Activated CD4-positive, alpha-beta T cell treated with anti-CD3 and anti-CD28 coated beads, Interleukin-2, amount 50 U/mL, for 24 hours (primary cell): ENCODE measurements at regions not wholly inside any gene's neighbourhood (a gene's known extent, or its start where the extent isn't known, plus 50 kb on each side); places are given as distances from the start of the nearest gene placed in this dataset.

Source experiments
- DNase-seq, 2 donors: peaks; one replicate each; pipeline ENCODE4 v3.0.0-alpha.2; 2020; ENCODE audit warnings: low read depth in 1 of 2, low spot score in 1 of 2

DNA sequence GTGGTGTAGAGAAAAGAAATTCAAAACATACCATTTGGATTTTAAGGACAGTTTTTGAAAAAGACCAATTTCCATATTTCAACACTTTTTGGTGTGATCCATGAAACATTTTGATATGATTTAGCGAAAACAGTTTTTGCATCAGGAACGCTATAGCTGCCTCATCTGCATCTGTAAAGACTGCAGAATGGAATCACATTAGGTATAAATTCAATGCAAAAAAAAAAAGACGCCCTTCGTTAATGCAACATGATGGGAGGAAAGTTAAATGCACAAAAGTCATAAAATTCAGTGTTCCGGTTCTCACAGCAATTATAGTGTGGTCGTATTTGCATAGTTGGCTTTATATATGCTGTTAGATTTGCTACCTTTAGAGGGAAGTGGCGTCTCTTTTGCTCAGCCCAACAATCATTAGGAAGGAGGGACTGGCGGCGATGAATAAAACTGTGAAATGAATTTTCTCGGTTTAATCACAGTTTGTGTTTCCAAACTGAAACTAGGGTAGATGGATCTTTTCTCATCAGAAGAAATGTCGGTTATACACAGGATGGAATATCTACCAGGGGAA is 215.7 kb downstream of the TEX29 start:
- DNase-seq: no peak

DNA sequence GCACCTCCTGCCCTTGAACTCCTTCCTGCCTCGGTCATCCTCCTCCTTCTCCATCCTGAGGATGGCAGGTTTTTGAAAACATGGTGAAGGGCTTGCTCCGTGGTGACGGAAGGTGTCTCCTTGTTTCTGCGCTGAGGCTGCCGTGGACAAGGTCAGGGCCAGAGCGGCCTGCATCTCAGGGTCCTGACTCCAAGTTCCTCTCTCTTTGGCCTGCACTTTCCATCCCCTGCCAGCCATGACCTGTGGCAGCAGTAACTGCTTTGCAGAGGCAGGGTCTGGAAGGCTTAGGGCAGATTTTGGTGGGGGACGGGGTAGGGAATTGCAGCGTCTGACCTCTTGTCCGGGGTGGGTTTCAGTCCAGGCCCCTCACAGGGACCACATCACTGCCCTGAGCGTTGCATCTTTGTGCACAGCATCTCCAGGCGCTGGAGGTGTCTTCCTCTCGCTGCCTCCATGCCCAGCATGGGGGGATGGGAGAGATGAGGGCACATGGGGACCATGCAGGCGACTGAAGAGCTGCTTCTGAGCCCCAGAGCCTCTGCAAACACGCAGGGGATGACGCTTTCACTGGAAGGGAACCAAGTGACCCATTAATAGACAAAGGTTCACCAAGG is 216.8 kb downstream of the TEX29 start:
- no peak for DNase-seq

DNA sequence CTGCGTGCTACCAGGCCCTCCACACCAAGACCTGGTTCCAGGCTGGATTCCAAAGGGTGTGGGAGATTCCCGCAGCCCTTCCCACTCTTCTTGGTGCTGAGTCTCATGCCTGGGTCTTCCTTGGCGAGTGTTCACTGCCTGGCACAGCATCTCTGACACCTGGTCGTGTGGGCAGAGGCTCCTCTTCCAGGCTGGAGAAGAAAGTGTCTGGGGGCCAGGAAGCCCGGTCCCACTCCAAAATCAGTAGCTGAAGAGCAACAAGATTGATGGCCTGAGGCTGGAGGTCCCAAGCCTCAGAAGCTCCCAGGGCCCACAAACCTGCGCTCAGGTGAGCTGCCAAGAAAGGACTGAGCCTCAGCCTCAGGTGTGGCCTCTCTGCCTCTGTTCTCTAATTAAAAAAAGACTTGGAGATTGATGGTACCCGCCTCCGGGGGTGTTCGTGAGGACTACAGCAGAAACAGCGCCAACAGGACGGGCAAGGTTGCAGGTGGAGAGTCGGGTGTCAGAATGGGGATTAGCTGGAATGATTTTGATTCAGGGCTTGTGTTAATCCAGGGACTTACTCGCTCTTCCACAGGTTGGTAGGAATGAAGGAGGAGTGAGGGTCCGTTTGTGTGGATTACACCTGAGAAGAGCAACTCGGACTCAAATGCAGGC is 217.5 kb downstream of the TEX29 start:
- no peak for DNase-seq

DNA sequence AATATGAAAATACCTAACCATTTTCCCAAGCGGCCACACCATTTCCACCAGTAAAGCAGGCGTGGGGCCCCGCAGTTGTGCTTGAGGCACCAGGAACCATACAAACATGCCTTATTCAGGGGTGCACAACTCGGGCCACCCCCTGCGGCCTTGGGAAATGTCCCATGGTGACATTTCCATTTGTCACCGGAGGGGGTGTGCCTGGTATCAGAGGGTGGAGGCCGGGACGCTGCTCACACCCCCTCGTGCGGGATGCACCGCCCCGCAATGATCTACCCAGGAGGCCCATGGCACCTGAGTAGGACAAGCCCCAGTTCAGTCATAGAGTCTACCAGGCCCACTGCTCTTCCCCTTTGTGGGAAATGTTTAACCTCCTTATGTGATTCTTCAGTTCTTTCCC is 218.8 kb downstream of the TEX29 start:
- no peak for DNase-seq

DNA sequence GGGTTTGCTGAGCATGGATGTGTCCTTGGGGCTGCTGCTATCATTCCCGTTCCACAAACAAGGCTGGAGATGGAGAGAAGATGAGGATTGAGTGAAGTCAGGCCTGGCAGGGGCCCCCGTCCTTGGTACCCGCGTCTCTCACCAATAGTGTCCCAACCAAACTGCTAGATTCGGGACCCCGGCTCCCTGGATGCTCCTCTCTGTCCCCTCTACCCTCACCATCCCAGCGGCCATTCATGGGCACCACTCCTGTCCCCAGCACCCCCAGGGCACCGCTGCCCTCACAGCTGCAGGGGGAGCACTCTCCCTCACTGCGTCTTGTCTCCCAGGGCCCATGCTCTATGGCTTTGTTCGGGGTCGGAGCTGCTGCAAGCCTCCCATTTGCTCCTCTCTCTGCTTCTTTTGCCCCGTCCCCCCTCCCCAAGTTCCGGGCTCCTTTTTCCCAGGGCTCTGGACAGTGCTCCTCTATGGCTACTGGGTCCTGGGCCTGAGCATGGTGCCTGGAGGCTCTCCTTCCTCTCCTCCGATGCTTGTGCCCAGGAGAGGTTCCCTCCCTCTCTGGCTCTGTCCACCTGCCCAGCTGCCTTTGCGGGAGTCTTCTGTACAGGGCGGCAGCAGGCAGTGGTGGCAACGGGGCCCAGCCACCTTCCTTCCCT is 219.5 kb downstream of the TEX29 start:
- DNase-seq: no peak

DNA sequence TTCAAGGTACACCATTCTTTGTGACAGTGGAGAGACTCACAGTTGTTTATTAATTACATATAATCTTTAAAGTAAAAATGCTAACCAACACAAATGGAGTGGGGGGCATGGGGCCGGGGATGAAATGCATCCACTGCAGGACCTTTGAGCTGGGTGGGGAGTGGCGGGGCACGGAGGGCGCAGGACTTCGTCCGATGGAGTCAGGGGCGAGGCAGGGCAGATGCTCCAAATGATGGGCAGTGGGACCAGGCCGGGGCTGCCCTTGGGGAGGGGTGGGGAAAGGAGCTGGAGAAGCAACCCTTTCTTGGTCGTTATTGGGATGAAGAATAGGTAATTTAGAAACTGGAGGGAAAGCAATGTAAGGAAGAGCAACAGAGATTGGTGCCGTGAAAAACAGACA is 220.0 kb downstream of the TEX29 start:
- no peak for DNase-seq

DNA sequence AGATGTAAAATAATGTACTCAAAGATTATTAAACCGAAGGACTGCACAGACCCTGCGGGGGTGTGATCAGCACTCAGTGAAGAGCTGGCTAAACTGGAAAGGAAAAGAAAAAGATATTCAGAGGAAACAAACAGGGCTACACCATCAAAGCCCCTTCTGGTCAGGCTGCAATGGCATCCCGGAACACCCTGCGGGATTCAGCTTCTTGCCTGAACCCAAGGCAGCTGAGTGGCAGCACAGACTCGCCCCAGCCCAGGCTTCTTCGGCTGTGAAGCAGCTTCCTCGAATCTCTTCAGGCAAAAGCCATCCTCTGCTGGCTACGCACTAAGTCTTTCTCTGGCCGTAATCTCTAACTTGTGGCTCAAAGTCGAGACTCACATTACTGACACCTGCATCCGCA is 220.9 kb downstream of the TEX29 start:
- no peak for DNase-seq

DNA sequence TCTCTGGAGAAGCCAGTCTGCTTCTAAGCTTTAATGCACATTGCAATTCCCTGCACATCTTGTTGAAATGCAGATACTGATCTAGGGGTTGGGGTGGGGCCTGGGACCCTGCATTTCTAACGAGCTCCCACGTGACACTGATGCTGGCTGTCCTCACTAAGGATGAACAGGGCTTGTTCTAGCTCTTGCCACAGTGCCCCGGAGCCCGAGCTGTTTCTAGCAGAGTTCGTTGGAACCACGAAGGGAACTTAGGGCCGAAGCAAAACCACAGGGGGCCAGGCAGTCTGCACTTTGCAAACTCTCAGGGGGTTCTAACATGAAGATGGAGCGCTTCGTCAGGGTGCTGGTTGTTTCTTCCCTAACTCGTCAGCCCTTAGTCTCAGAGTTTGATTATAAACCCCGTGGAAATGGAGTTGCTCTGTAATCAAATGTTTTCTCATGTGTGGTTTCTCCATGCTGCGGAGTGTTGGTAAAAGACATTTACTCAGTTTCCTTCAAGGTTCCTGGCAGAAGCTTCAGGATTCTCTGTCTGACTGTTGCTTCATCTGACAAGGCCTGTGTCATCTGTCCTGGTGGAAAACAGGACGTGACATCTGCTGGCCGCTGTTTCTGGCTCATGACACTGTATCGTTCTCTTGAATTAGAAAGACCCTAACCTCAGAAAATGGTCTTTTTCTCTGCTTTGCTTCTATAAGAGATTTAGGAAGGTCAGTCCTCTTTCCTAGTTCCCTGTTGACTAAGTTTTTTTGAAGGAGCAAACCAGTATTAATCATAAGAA is 221.5 kb downstream of the TEX29 start:
- DNase-seq: no peak

DNA sequence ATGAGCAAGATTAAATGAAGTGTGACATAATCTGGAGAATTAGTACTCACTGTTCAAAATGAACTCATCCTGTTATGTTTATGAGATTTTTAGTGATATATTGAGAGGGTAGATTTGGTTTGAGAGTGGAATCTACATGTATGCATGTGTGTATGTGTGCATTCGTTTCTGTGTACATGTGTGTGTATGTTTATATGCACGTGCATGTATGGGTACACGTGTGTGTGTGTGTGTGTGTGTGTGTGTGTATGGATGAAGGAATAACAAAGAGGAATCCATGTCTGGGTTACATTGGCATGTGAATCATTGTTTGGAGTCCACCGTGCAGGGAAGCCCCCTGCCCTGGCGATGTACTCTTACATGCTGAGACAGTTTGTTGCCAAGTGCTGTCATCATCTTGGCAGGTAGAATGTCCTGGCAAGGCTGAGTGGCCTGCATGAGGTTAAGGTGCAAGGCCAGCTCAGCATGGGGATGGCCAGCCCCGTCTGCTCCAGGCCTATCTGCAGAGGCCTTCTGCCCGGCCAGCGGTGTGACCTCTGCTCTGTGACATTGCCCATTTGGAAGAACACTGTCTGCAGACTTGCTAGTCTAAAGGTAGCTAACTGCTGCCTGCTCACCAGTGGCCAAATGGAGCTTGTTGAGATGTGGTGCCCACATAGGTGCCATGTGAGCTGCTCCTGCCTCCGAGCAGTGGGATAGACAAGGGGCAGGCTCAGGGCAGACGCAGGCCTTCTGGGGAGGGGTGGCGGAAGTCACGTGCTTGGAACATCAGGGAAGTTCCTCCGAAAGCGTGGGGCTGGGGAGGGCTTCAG is 222.3 kb downstream of the TEX29 start:
- DNase-seq: no peak

DNA sequence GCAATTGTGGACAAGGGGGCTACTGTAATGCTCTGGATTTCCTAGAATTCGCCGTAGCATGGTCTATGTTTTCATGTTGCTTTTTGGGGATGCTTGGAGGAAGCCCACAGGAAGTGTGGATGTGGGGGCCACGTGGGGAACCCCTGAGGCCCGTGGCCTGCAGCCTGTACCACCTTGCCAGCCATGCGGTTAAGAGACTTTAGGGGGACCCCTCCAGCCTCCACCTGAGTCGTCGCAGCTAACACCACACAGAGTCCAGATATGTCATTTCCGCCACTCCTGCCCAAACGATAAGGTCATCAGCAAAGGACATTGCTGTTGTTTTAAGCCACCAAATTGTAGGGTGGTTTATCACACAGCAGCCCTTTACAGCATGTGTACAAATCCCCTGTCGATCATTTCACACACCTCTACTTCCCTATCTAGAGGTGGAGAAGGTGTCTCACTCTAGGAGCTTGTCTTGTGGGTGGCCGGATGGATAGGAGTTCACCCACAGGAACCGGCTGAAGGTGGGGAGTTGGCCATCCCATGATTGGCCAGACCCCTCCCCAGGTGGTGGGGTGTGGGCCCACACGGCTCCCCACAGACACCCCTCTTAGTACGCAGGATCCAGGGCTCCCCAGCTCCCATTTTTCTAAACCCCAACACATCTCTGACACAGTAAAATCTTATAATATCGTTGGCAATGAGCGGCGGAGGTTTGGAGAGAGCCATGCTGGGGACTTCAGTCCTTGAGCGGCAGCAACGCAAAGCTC is 226.7 kb downstream of the TEX29 start:
- DNase-seq: no peak

DNA sequence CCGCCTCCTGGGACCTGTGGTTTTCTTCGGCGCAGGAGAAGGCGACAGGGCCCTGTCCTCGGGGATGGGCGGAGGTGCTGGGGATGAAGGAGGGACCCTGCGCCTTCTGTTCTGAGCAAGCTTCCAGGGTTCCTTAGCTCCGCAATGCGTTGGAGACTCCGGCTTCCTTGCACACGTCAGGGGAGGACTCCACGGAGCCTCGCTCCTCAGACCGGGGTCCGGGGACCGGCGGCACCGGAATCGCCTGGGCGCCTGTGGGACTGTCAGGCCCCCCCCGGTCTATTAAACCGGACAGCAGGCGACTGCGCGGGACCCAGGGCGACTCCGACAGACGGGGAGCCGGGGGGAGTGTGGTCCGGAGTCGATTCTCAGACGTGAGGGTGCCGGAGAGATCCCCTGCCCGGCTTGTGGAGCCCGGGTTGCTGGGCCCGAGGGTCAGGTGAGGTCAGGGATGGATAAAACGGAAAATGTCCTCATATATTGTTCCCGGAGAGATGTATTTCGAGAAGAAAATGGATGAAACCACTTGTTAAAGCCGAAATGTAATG is 227.4 kb downstream of the TEX29 start:
- no peak for DNase-seq

DNA sequence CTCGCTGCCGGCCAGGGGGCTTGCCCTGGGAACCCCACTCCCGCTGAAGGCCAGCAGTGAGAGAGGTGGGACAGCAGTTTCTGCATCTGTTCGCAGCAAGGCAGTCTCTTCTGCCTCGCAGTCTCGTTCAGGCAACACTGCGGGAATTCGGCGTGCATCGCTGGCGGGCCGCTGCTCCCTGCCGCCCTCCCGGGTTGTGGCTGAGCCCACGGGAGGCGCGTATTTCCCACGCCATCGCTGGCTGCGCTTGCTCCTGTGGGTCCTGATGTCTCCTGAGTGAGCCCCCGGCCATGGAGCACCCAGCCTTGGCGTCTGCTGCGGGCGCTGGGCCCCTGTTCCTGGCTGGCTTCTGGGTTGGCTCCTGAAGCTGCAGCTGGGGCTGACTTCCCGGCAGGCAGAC is 227.9 kb downstream of the TEX29 start:
- DNase-seq: no peak

DNA sequence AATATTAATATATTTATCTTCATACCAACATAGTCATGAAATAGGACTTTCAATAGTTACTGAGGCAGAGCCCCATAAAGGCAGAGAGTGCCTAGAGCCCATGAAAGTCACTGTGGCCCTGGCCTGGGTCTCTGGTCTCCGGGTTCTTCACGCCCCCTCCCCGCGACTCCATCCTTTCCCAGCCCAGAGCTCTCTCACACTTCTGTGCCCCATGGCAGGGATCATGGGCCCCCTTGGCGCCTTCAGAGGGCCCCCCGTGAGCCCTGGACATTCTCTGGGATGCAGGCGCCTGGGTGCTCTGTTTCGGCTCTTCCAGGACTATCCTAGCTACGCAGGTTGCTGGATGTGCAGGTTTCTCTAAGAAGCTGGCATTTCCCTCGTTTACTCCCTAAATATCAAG is 228.4 kb downstream of the TEX29 start:
- no peak for DNase-seq

DNA sequence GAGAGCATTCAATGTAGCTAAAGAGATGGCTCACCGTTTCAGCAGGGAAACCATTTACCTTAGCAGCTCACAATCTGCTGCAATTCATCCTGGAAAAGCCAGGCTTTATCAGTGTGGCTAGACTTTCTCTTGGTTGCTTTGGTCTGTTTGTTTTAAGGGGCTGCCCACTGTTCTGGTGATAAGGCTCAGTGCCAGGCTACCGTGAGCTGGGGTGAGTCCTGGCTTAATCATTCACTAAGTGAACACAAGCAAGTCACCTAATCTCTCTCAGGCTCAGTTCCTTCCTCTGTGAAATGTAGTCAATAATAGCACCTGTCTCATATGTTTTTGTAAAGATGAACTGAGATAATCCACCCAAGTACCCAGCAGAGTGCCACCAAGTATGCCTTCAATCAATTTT is 229.0 kb downstream of the TEX29 start:
- no peak for DNase-seq

DNA sequence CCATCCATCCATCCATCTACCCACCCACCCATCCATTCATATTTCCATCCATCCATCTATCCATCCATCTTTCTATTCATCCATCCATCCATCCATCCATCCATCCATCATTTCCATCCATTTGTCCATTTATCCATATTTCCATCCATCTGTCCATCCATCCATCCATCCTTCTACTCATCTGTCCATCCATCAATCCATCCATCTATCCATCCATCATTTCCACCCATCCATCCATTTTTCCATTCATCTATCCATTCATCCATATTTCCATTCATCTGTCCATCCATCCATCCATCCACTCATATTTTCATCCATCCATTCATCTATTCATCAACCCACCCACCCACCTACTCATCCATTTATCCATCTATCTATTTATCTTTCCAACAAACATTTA is 229.6 kb downstream of the TEX29 start:
- no peak for DNase-seq

DNA sequence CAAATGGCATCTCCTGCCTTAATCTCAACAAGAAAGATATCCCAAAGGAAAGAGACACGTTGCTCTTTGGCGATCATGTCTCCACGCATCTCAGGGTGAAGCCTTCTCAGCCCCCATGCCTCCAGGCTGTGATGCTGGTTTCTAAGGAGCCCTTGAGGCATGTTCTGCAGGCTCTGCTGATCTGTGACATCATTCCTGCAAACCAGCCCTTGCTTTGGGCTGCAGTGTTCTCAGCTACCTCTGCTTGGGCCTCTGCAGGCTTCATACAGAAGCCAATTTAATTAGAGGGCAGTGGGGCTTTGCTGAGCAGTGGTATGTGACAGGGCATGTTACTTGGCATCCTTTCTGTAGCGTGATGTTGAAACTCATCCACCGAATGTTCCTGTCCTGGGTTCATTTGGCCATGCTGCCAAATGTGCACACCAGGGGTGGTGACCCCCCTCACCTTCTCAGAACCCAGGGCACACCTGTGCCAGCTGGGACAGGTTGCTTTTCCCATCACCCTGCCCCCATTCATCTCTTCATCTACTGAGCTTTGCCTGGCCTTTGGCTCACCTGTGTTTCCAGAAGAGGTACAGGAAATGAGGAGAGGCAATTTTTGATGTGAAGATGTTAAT is 230.9 kb downstream of the TEX29 start:
- no peak for DNase-seq

DNA sequence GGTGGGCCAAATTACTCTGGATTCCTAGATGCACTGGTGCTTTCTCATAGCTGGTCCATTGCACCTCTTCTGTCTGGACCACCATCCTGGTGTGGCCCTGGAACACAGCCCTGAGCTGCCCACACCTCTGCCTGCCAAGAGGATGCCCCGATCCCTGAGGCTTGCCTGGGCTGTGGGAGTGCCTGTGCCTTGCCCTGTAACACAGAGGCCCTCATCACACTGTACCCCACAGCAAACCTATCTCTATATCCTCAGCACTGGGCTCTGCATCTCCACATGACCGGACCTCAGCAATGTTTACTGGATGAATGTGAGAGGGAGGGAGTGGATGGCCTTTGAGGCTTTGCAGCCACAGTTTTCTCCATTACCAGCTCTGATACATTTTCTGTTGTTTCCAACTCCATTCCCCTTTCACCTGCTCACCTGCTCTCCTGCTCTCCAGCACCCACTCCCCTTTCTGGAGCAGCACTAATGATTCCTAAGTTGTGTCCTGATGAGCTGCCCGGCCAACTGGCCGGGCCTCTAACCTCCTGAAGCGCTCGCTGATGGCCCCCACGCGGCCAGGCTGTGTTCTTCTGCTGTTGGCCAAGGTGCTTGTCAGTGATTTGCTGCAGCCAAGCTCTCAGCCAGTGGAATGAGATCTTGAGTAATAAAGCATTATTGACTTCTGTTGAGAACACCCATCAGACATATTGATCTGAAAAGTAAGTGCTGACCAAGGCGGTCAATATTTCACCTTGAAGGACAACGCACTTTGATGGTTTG is 232.6 kb downstream of the TEX29 start:
- DNase-seq: no peak

DNA sequence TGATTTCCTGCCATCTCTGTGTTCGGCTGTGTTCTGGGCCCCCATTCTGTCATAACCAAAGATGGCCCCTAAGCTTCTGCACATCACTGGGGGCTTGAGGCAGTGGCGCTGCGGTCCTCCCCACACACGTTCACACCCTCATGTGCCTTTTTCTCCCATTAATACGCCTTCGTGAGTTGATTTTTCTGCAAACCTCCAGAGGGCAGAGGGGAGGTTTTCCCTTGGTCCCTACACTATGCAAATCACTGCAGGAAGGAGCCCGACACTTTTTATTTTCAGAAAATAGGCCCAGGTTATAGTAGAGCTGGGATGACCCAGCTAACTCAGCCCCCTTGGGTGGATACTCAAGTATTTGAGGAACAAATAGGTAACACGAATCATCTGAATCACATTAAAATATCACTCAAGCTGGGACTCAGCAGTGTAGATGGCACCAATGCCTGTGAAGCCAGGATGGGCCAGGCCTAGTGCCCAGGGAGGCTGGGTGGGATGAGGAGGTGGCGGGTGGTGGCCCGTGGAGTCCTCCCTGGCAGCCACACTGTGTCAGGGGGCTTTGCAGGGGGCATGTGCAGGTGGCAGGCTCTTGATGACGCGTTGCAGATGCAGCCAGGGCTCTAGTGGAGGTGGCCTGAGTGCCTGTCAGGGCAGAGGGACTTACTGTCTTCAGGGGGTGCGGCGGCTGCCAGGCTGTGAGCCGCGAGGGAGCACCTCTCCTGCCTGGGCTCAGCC is 234.3 kb downstream of the TEX29 start:
- DNase-seq: no peak
